ENCODE measurements at regions not wholly inside any gene's neighbourhood (a gene's known extent, or its start where the extent isn't known, plus 50 kb on each side); places are given as distances from the start of the nearest gene placed in this dataset.

GRCh38 chr18:46237891-46238290 lies 133.7 kb downstream of the HAUS1 start:
- TF ChIP-seq, protein P1, sequence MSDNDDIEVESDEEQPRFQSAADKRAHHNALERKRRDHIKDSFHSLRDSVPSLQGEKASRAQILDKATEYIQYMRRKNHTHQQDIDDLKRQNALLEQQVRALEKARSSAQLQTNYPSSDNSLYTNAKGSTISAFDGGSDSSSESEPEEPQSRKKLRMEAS (IDR thresholded peaks at IDR 0.05; ENCODE audit: insufficient read depth, insufficient read length), result no peak
- TF ChIP-seq POLR2AphosphoS5 (IDR thresholded peaks at IDR 0.05; ENCODE audit: insufficient read depth, low read depth, low read length) (no peak), POLR2A (IDR thresholded peaks at IDR 0.05; ENCODE audit: low read depth, low read length) (no peak), EZH2 (IDR thresholded peaks at IDR 0.05; ENCODE audit: borderline replicate concordance, low read depth, low read length, severe bottlenecking) (no peak)
- TF ChIP-seq, protein P2, sequence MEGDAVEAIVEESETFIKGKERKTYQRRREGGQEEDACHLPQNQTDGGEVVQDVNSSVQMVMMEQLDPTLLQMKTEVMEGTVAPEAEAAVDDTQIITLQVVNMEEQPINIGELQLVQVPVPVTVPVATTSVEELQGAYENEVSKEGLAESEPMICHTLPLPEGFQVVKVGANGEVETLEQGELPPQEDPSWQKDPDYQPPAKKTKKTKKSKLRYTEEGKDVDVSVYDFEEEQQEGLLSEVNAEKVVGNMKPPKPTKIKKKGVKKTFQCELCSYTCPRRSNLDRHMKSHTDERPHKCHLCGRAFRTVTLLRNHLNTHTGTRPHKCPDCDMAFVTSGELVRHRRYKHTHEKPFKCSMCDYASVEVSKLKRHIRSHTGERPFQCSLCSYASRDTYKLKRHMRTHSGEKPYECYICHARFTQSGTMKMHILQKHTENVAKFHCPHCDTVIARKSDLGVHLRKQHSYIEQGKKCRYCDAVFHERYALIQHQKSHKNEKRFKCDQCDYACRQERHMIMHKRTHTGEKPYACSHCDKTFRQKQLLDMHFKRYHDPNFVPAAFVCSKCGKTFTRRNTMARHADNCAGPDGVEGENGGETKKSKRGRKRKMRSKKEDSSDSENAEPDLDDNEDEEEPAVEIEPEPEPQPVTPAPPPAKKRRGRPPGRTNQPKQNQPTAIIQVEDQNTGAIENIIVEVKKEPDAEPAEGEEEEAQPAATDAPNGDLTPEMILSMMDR (IDR thresholded peaks at IDR 0.05; ENCODE audit: extremely low read depth in 1 of 2, insufficient read depth in 1 of 2, low read depth in 1 of 2, low read length in 2 of 2), result no peak
